ENCODE measurements at regions not wholly inside any gene's neighbourhood (a gene's known extent, or its start where the extent isn't known, plus 50 kb on each side); places are given as distances from the start of the nearest gene placed in this dataset.

GRCh38 chr7:87000344-87000743, 59.1 kb downstream of the ELAPOR2 start:
- no peak overlapping the region for H3K4me2 ChIP-seq (replicated peaks; ENCODE audit: extremely low read depth, low read length, poor library complexity, severe bottlenecking)

GRCh38 chr7:86999750-87000149, 59.7 kb downstream of the ELAPOR2 start:
- Mint-ChIP-seq H3K4me3 (no peak overlapping the region), H3K9me3 (peaks cover 2 to 9% (median 3%) of the 10 kb centered on the region in 7 donors), H3K27me3 (ENCODE audit: low read depth in 3 of 3) (no peaks in the 10 kb centered on the region), H3K36me3 (no peaks in the 10 kb centered on the region), H3K4me1 (no peaks in the 10 kb centered on the region), H3K27ac (no peak overlapping the region)
- Histone ChIP-seq H3K36me3 (replicated peaks in 1 of 2; ENCODE audit: control insufficient read depth in 1 of 2, insufficient read depth in 2 of 2, low read length in 2 of 2) (no peaks in the 10 kb centered on the region), H3K27ac (ENCODE audit: low read depth in 1 of 2, low read length in 2 of 2) (no peak overlapping the region), H3K27me3 (ENCODE audit: control insufficient read depth in 2 of 2, insufficient read depth in 2 of 2, low read length in 2 of 2) (no peaks in the 10 kb centered on the region), H3K79me2 (ENCODE audit: insufficient read depth, low read length) (no peaks in the 10 kb centered on the region), H4K20me1 (ENCODE audit: insufficient read depth, low read length) (no peaks in the 10 kb centered on the region), H3K4me1 (ENCODE audit: control insufficient read depth in 1 of 2, insufficient read depth in 2 of 2, low read length in 2 of 2) (no peaks in the 10 kb centered on the region), H2AFZ (ENCODE audit: insufficient read depth, low read depth, low read length, poor library complexity, severe bottlenecking) (no peak overlapping the region), H3K4me2 (replicated peaks; ENCODE audit: extremely low read depth, low read length, poor library complexity, severe bottlenecking) (no peak overlapping the region), H3K9ac (ENCODE audit: insufficient read depth, low read length, poor library complexity, severe bottlenecking) (no peak overlapping the region), H3K9me3 (replicated peaks in 1 of 2; ENCODE audit: control insufficient read depth in 1 of 2, insufficient read depth in 1 of 2, low read length in 2 of 2) (no peaks in the 10 kb centered on the region), H3K4me3 (replicated peaks in 1 of 3; ENCODE audit: low read depth in 2 of 3, low read length in 3 of 3) (no peak overlapping the region)
- intact Hi-C loops (cut with micrococcal nuclease) = no loop called here
- WGBS (ENCODE audit: insufficient coverage) = 100% methylated on average over 1 of the region's 2 CpGs
- DNase-seq = no peak
- no peak for TF ChIP-seq CTCF (IDR thresholded peaks at IDR 0.05)

More at GRCh38 chr7:87000344-87000743, 59.1 kb downstream of the ELAPOR2 start:
- WGBS (ENCODE audit: insufficient coverage) = 90% methylated on average over 1 of the region's 1 CpG
- Histone ChIP-seq H3K9me3 (replicated peaks in 1 of 2; ENCODE audit: control insufficient read depth in 1 of 2, insufficient read depth in 1 of 2, low read length in 2 of 2) (no peaks in the 10 kb centered on the region), H3K36me3 (replicated peaks in 1 of 2; ENCODE audit: control insufficient read depth in 1 of 2, insufficient read depth in 2 of 2, low read length in 2 of 2) (no peaks in the 10 kb centered on the region), H3K27ac (ENCODE audit: low read depth in 1 of 2, low read length in 2 of 2) (no peak overlapping the region), H3K9ac (ENCODE audit: insufficient read depth, low read length, poor library complexity, severe bottlenecking) (no peak overlapping the region), H3K4me3 (replicated peaks in 1 of 3; ENCODE audit: low read depth in 2 of 3, low read length in 3 of 3) (no peak overlapping the region), H2AFZ (ENCODE audit: insufficient read depth, low read depth, low read length, poor library complexity, severe bottlenecking) (no peak overlapping the region), H3K4me1 (ENCODE audit: control insufficient read depth in 1 of 2, insufficient read depth in 2 of 2, low read length in 2 of 2) (no peaks in the 10 kb centered on the region), H3K79me2 (ENCODE audit: insufficient read depth, low read length) (no peaks in the 10 kb centered on the region), H3K27me3 (ENCODE audit: control insufficient read depth in 2 of 2, insufficient read depth in 2 of 2, low read length in 2 of 2) (no peaks in the 10 kb centered on the region), H4K20me1 (ENCODE audit: insufficient read depth, low read length) (no peaks in the 10 kb centered on the region)
- no peak overlapping the region for H3K4me3 Mint-ChIP-seq
- intact Hi-C loops (cut with micrococcal nuclease) = no loop called here
- H3K27ac Mint-ChIP-seq = no peak overlapping the region
- no peaks in the 10 kb centered on the region for H3K4me1 Mint-ChIP-seq
- H3K9me3 Mint-ChIP-seq = peaks cover 2 to 9% (median 3%) of the 10 kb centered on the region in 7 donors
- H3K27me3 Mint-ChIP-seq (ENCODE audit: low read depth in 3 of 3) = no peaks in the 10 kb centered on the region
- no peaks in the 10 kb centered on the region for H3K36me3 Mint-ChIP-seq
- no peak for TF ChIP-seq CTCF (IDR thresholded peaks at IDR 0.05)
- DNase-seq = no peak

All from CD14-positive monocyte (primary cell).